ENCODE measurements at regions not wholly inside any gene's neighbourhood (a gene's known extent, or its start where the extent isn't known, plus 50 kb on each side); places are given as distances from the start of the nearest gene placed in this dataset.

DNA sequence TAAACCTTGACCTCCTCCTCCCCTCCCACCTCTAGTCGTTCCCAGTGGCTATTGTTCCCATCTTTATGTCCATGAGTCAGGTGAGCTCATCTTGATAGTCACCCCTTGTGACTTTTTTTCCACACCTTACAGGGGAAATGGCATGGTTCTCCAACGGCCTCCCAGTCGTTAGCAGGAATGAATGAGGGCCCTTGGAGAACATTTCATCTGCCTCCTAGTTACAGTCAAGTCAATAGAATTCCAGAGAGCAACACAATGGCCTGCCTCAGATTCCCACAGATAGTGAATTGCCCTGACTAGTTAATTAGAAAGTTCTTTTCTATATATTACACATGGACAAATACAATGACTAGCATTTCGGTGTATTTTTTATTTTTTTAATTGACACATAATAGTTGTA lies 262.6 kb downstream of the ATPSCKMT start:
- no peak for TF ChIP-seq EZH2 (IDR thresholded peaks at IDR 0.05; ENCODE audit: low read length)
- TF ChIP-seq, protein P1, sequence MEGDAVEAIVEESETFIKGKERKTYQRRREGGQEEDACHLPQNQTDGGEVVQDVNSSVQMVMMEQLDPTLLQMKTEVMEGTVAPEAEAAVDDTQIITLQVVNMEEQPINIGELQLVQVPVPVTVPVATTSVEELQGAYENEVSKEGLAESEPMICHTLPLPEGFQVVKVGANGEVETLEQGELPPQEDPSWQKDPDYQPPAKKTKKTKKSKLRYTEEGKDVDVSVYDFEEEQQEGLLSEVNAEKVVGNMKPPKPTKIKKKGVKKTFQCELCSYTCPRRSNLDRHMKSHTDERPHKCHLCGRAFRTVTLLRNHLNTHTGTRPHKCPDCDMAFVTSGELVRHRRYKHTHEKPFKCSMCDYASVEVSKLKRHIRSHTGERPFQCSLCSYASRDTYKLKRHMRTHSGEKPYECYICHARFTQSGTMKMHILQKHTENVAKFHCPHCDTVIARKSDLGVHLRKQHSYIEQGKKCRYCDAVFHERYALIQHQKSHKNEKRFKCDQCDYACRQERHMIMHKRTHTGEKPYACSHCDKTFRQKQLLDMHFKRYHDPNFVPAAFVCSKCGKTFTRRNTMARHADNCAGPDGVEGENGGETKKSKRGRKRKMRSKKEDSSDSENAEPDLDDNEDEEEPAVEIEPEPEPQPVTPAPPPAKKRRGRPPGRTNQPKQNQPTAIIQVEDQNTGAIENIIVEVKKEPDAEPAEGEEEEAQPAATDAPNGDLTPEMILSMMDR (optimal IDR thresholded peaks at IDR 0.05 in 1 of 3, IDR thresholded peaks at IDR 0.05 in 1 of 3, conservative IDR thresholded peaks at IDR 0.05 in 1 of 3; ENCODE audit: extremely low read depth in 1 of 3, insufficient read depth in 2 of 3, low read length in 3 of 3) = no peak
